GM10248 (cell line): ENCODE measurements at regions not wholly inside any gene's neighbourhood (a gene's known extent, or its start where the extent isn't known, plus 50 kb on each side); places are given as distances from the start of the nearest gene placed in this dataset.

Experiments used
- CTCF ChIA-PET: fragments of 300-600 bp; sonication (Branson Sonifier 250); formaldehyde crosslinking; extraction: SDS; loops from one replicate; lab custom pipeline; 2021; ENCODE audit warnings: antibody characterized with exemption; lab: Yijun Ruan, JAX
- POLR2A ChIA-PET: fragments of 350-650 bp; sonication (Branson Sonifier 250); formaldehyde crosslinking; extraction: SDS; loops from one replicate; lab custom pipeline; 2020; ENCODE audit warnings: antibody characterized with exemption; lab: Yijun Ruan, JAX
- DNase-seq: peaks from one replicate; pipeline ENCODE4 v3.0.0; 2012; ENCODE audit errors: extremely low spot score
- CTCF ChIP-seq: IDR thresholded peaks from 2 replicates; pipeline ENCODE4 v1.5.1; 2012; ENCODE audit warnings: mild to moderate bottlenecking, low read depth; ENCODE audit errors: extremely low read depth, missing control alignments, control extremely low read depth

DNA sequence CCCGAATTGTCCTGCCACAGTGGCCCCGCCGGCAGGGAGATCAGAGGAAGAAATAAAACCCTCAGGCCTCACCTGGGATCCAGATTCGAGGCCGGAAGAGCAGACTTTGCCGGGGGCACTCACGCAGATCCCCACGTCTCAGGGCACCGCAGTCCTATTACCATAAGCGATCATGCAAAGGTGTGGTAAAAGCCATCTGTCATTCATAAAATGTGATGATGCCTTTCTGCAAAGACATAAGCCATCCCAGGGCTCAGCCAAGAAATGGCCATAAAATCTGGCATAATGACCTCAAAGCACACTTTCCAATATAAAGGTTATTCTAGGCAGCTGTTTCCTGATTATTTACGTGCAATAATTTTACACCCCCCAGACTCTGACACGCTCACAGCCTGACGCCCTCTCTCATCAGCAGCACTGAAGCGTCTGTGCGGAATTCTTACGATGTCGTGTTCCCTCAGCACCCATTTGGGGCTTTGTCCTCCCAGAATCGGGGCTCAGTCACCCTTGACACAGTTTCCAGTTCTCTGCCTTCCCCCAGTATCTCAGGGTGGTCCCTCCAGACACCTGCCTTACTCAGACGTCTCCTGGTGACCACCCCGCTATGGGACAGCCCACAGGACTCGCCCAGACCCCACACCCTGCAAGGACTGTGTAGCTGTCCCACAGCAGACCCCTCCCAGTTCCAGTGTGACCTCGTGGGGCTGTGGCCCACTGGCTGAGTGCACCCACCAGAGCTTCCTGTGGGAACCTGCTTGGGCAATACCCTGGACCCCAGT, 74.3 kb upstream of the FAM20C start:
- no peak for TF ChIP-seq CTCF
- no peak for DNase-seq
- ChIA-PET POLR2A (no interaction called here), CTCF (no interaction called here)

DNA sequence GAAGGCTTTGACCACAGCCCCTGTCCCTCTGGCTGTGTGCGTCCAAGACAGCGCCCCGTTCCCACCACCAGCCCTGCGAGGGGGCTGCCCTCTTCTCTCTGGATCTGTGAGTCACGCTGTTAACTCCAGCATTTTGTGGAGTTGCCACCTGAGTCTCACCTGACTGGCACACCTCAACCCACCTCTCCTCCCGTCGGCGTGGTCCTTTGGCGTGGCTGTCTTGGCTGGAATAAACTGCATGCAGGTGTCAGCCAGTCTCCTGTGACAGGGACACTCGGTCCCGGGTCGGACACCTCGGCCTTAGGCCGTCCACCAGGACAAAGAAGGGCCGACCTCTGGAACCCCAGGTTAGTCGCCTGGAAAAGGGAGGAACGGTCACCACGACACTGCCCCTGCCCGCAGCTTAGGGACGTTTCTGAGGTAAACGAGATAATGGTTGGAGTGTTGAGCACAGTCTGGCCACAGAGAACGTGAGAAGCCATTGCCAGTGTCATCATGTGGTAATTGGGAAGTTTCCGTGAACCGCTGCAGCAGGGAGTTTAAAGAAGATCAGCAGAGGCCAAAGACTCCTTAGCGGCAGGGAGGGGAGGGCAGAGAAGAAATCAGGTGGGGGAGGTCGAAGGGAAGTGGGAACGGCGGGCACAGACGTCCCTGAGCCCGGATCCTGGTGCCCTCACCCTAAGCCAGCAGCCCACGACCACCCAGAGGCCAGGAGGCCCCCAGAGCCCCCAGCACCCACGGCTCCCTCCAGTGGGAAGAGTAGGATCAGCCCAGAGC, 73.6 kb upstream of the FAM20C start:
- ChIA-PET CTCF (no interaction called here), POLR2A (no interaction called here)
- TF ChIP-seq CTCF = no peak
- no peak for DNase-seq

DNA sequence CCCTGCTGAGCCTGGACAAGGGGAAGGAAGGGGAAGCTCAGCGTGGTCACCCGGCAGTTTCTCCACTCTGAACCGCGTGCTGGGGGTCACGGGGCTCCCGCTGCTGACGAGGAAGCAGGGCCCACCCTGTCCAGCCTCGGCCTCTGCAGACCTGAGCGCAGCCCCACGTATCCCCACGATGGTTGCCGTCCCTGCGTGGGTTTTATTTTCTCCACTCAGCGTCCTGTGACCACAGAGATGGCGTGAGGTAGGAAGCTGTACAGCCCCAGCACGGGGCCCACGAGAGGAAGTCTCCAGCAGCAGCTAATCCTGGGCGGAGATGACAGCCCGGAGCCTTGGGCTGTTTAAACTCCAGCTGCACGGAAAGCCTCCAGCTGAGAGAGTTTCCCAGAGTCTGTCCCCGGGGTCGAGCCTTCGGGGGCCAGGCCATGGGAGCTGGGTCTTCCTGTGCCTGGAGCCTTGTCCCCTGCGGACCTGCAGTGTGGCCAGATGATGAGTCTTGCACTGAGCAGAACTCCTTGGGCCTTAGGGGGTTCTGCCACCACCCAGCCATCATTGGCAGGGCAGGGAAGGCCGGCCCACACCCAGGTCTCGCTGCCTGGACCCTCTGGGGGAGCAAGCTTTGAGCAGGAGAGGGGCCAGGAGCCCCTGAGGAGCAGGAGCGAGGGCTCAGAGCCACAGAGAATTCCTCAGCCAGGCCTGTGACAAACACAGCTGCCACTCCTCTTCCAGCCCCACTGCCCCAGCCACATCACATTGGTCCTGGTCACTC, 72.8 kb upstream of the FAM20C start:
- DNase-seq = no peak
- CTCF ChIA-PET = no interaction called here
- POLR2A ChIA-PET = no interaction called here
- TF ChIP-seq CTCF = no peak

DNA sequence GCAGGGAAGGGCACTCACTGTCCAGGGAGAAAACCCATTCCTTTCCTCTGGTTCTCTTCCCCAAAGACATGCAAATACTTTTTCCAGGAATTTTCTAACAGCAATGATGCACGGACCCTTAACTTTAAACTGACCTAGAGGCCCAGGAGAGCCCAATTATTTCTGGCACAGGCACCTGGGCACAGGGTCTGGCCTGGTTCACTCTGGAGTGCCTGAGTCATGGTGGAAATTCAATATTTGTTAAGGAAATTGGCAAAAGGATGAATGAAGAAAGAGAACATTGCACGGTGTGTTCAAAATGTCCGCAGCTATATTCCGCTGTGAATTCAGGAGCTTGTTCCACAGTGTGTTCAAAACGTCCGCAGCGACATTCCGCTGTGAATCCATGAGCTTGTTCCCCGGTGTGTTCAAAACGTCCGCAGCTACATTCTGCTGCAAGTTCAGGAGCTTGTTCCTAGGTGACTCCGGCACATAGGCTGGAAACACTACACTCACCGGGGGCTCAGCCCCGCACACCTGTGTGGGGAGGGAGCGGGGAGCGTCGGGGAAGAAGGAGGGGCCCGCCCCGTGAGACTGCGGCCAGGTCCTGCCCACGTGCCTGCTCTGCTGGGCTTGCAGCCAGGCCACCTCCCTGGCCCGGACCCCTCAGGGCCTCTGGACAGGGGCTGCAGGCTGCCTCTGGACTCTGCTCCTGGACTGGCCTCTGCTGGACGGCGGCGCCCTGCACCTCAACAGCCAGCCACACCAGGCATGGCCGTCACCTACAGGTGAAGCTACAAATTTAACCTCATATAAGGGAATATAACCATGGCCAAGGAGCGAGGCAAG, 72.0 kb upstream of the FAM20C start:
- ChIA-PET POLR2A (no interaction called here), CTCF (no interaction called here)
- no peak for DNase-seq
- no peak for TF ChIP-seq CTCF

- no peak for DNase-seq
- ChIA-PET POLR2A (no interaction called here), CTCF (no interaction called here)
- TF ChIP-seq CTCF = no peak
Measured at GRCh38 chr7:121002-121785, 71.2 kb upstream of the FAM20C start.

- CTCF ChIA-PET = no interaction called here
Measured at GRCh38 chr7:123237-123636, 69.1 kb upstream of the FAM20C start.

More at GRCh38 chr7:123237-123636, 69.1 kb upstream of the FAM20C start:
- TF ChIP-seq CTCF = no peak
- DNase-seq = no peak
- POLR2A ChIA-PET = no interaction called here
